Body of pancreas (tissue), 4 donors: ENCODE measurements at regions not wholly inside any gene's neighbourhood (a gene's known extent, or its start where the extent isn't known, plus 50 kb on each side); places are given as distances from the start of the nearest gene placed in this dataset.

Source experiments
- CTCF ChIP-seq, 7 experiments: fragments of 450-650 bp in 4 of 7; fragments of 200-600 bp in 3 of 7; sonication (generic) in 3 of 7; IDR thresholded peaks; one replicate each; pipeline ENCODE4 v1.5.1; 2016 to 2019; ENCODE audit warnings: antibody characterized with exemption in 7 of 7
- POLR2A ChIP-seq, 3 donors: fragments of 450-650 bp; IDR thresholded peaks; one replicate each; pipeline ENCODE4 v1.6.1; 2016; ENCODE audit warnings: antibody characterized with exemption in 3 of 3, mild to moderate bottlenecking in 2 of 3

GRCh38 chr5:88659529-88660263 lies 223.3 kb downstream of the MEF2C start:
- TF ChIP-seq POLR2A (IDR thresholded peaks at IDR 0.05) (no peak), CTCF (IDR thresholded peaks at IDR 0.05) (no peak)
